ENCODE measurements at regions not wholly inside any gene's neighbourhood (a gene's known extent, or its start where the extent isn't known, plus 50 kb on each side); places are given as distances from the start of the nearest gene placed in this dataset.

DNA sequence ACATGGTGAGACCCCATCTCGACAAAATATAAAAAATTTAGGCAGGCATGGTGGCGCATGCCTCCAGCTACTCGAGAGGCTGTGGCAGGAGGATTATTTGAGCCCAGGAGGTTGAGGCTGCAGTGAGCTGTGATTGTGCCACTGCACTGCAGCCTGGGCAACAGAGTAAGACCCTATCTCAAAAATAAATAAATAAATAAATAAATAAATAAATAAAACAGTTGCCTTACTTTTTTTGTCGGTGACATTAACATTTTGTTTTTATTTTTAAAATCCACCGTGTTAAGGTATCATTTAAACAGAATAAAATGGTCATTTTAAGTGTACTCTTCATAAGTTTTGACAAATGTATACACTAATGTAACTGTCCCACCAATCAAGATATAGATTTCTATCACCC lies 57.0 kb downstream of the RASL11A start:
- TF ChIP-seq, protein P1, sequence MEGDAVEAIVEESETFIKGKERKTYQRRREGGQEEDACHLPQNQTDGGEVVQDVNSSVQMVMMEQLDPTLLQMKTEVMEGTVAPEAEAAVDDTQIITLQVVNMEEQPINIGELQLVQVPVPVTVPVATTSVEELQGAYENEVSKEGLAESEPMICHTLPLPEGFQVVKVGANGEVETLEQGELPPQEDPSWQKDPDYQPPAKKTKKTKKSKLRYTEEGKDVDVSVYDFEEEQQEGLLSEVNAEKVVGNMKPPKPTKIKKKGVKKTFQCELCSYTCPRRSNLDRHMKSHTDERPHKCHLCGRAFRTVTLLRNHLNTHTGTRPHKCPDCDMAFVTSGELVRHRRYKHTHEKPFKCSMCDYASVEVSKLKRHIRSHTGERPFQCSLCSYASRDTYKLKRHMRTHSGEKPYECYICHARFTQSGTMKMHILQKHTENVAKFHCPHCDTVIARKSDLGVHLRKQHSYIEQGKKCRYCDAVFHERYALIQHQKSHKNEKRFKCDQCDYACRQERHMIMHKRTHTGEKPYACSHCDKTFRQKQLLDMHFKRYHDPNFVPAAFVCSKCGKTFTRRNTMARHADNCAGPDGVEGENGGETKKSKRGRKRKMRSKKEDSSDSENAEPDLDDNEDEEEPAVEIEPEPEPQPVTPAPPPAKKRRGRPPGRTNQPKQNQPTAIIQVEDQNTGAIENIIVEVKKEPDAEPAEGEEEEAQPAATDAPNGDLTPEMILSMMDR (IDR thresholded peaks at IDR 0.05; ENCODE audit: low read depth, low read length): no peak
- no peak for DNase-seq (ENCODE audit: extremely low read depth, low read depth)

DNA sequence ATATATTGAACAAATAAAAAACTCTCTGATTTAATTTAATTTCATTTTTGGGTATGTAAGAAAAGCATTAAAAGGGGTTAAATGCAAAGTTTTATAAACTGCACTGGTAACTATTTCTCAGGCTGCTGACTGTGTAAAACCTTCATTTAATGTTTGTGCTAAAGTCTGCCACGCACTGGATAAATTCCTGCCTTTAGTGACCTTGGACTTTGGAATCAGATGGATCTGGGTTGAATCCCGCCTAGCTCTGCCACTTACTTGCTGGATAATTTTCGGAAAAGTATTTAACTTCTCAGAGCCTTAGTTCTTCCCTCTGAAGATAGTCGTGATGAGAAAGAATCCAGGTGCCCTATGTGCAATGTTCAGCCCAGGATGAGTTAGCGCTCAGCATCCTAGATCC lies 58.6 kb downstream of the RASL11A start:
- TF ChIP-seq, protein P1 (IDR thresholded peaks at IDR 0.05; ENCODE audit: low read depth, low read length): no peak
- DNase-seq (ENCODE audit: extremely low read depth, low read depth): no peak

DNA sequence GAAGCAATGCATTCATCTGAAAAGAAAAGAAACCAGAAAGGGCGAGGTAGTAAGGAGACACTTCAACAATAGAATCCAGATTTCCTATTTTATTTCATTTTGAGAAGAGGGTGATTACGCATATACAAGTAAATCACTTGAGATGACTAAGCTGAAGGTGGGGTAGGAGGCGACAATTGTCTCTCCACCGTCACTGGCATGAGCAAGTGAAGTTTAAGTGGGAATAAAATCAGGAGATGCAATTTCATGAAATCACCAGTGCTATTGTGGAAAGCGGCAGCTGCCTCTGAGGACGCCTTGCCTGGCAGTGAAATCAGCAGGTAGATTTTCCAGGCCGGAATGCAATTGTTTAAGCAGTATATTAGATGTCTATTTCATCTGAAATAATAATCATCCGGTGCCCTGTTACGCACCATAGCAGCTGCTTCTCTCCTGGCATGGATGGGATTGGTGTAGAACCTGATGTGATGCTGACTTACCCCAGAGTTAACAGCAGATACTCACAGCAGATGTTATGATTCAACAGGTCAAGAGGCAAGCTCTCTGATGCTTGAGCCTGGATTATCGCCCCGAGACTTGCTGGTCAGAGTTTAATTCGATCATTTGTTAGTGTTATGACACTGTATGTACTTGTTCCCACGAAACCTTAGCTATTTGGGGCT lies 64.3 kb downstream of the RASL11A start:
- no peak for DNase-seq (ENCODE audit: extremely low read depth, low read depth)
- TF ChIP-seq, protein P1 (IDR thresholded peaks at IDR 0.05; ENCODE audit: low read depth, low read length): no peak

DNA sequence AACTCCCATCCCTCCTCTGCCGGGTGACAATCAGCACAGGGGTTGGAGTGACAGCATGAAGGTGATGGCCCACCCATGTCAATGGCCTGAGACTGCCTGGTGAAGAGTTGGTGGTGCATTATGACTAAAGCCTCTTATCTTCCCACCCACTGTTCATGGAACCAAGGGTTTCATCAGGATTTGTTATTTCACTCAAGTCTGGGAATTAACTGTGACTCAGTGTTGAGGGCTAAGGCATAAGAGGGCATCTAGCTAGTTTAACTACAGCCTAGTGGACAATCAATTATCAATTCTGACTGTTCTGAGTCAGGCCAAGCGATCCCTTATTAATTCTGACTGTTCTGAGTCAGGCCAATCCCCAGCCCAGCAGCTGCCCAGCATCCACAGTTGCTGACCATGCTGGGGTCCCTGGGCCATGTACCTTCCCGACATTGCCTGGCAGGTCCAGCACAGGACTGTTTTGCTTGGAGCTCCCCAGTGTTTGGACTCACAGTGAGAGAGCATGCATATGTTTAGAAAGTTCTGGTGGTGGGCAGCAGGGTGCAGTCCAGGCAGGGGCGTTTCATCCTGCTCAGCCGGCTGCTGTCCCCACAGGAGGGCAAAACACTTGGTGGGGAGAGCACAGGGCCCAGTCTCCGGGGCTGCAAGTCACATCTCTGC lies 65.5 kb downstream of the RASL11A start:
- TF ChIP-seq, protein P1 (IDR thresholded peaks at IDR 0.05; ENCODE audit: low read depth, low read length): no peak

DNA sequence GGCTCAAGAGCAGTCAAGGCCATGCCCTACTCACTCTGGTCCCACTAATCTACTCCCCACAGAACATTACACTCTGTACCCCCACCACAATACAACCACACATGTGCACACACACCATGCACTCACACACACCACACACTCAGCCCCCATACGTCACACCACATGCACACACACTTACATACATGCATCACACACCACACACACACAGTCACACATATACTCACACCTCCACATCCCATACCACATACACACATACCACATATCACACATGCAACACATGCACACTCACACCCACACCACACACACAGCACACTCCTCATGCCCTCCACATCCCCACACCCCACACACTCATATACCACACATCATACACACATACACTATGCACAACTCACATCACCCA lies 67.6 kb downstream of the RASL11A start:
- DNase-seq (ENCODE audit: extremely low read depth, low read depth): no peak
- TF ChIP-seq, protein P1 (IDR thresholded peaks at IDR 0.05; ENCODE audit: low read depth, low read length): no peak

More for the DNA sequence above, 65.5 kb downstream of the RASL11A start:
- no peak for DNase-seq (ENCODE audit: extremely low read depth, low read depth)

DNA sequence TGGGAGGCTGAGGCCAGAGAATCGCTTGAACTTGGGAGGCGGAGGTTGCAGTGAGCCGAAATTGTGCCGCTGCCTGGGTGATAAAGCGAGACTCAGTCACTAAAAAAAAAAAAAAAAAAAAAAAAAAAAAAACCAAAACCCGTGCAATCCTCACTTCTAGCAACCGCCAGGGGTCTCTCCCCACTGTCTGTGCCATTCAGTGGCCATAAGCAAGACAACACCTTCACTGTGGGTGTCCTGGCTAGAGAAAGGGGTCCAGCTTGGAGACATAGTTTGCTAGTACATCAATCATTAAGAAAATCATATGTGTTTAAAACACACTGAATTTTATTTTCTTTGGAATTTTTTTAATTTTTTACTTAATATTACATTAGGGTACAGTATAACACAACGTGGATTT lies 68.2 kb downstream of the RASL11A start:
- DNase-seq (ENCODE audit: extremely low read depth, low read depth): no peak
- TF ChIP-seq, protein P1 (IDR thresholded peaks at IDR 0.05; ENCODE audit: low read depth, low read length): peak; percentile 24

DNA sequence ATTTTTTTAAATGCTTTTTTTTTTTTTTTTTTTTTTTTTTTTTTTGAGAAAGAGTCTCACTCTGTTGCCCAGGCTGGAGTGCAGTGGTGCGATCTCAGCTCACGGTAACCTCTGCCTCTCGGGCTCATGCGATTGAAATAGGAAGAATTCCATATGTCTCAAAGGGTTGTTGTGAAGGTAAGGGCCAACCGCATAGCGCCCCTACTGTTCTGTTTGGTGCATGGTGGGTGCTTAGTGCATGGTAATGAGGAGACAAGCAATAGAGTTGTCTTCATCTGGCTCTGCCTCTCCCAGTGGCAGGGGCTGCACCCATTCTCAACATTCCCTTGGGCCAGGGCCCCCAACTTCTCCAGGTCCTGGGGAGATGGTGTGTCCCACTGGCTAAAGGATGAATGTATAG lies 68.7 kb downstream of the RASL11A start:
- TF ChIP-seq, protein P1 (IDR thresholded peaks at IDR 0.05; ENCODE audit: low read depth, low read length): peak; percentile 56
- no peak for DNase-seq (ENCODE audit: extremely low read depth, low read depth)

Measured in AG09319 (cell line).